ENCODE measurements at regions not wholly inside any gene's neighbourhood (a gene's known extent, or its start where the extent isn't known, plus 50 kb on each side); places are given as distances from the start of the nearest gene placed in this dataset.

- DNase-seq (ENCODE audit: extremely low read depth in 1 of 2, low read depth in 1 of 2): no peak
Measured at GRCh38 chr10:117669122-117669521, 126.6 kb downstream of the EMX2 start.

GRCh38 chr10:117670116-117670904 is 127.8 kb downstream of the EMX2 start:
- no peak for DNase-seq (ENCODE audit: extremely low read depth in 1 of 2, low read depth in 1 of 2)

DNA sequence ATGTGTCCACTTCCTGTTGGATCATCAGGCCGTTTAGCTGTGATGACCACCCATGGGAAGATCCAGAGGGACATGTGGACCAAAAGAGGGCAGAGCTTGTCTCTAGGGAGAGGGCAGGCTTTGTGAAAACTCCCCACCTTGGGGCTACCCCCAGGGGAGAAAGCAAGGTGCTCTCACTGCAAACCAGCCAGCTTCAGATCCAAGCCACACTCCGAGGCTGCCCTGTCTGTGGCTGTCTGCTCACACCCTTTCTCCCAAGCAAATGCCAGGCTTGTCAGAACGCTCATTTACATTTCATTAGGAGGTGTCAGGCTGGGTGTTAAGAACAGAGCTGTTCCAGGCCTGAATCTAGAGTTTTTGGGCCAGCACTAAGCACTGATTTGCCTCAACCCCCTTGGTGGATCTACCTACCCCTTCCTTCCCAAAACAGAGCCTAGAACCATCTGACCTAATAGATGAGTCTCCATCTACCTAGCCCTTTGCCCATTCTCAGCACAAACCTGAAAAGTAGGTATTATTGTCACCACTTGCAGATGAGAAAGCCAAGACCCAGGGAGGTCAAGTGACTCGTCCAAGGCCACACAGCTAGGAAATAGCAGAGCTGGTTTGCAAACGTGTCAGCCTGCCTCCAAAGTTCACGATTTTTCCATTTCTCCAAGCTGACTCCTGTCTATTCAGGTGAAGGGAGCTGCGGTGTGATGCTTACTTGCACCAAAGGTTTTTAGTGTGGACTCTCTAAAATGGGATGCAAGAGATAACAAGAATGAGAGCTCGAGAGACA is 130.9 kb downstream of the EMX2 start:
- no peak for DNase-seq (ENCODE audit: extremely low read depth in 1 of 2, low read depth in 1 of 2)

- no peak for DNase-seq (ENCODE audit: extremely low read depth in 1 of 2, low read depth in 1 of 2)
Measured at GRCh38 chr10:117674201-117674600, 131.7 kb downstream of the EMX2 start.

GRCh38 chr10:117674646-117675045 is 132.1 kb downstream of the EMX2 start:
- no peak for DNase-seq (ENCODE audit: extremely low read depth in 1 of 2, low read depth in 1 of 2)

DNA sequence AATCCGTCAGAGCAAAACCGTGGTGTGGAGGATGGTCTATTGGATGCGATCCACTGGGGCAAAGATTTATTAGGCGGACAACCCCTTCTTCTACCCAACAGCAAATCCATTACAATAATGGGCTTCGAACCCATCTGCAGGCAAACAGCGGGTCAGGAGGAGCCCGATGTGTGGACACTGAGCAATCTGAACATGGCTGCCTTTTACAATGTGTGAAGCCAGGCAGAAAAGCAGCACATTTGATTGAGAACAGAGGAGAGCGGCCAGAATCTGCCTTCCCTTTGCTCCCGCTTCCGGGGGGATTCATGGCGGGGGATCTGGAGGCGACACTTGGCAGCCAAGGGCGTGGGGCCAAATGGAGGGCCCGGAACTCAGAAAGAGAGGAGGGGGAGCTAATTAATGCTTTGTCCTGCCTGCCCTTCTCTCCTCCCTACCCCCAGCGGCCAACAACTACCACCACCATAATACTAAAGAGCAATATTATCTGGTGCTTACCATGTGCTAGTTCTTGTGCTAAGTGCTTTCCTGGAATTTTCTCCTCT is 133.0 kb downstream of the EMX2 start:
- no peak for DNase-seq (ENCODE audit: extremely low read depth in 1 of 2, low read depth in 1 of 2)

GRCh38 chr10:117677239-117677638 is 134.7 kb downstream of the EMX2 start:
- DNase-seq (ENCODE audit: extremely low read depth in 1 of 2, low read depth in 1 of 2): no peak

DNA sequence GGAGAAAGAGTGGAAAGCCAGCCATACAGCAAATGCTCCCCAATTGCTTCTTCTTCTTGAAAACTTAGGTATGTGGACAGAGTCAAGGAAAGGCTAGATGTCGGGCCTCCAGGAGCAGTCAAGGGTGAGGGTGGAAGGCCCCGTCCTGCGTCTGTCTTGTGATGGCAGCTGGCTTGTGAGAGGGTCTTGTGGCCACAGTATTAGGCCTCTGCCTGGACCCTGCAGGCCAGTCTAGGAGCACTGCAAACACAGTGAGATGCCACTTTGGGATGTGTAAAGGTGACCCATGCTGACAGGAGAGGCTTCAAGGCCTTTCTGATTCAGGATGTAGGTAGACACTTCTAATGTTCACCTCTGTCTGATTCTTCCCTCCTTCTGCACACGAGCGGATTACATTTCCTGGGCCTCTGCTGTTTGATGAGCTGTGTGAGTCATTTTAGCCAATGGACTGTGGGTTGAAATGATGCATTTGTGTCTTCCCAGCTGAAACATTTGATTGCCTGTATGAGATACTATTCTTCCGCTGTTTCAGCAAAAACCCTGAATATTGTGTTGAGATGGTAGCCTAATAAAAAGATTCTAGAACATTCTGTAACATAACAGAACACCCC is 135.4 kb downstream of the EMX2 start:
- no peak for DNase-seq (ENCODE audit: extremely low read depth in 1 of 2, low read depth in 1 of 2)

DNA sequence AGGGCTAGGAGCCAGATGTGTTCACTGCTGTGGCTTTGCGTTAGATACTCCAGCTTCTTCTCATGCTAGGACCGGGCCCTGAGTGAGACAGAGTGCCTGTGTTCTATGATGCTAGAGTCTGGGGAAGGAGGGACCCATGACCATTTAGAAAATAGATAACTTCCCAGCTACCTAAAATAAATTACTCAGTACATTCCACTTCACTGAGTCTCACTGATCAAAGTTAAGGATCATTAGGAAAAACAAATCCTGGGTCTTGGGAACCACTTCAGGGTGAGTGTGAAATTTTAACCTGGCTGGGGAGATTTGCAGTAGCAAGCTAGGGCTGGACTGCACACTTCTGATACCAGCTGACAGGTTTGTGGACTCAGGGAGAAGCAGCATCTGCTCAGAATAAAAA is 138.1 kb downstream of the EMX2 start:
- no peak for DNase-seq (ENCODE audit: extremely low read depth in 1 of 2, low read depth in 1 of 2)

GRCh38 chr10:117681104-117681503 is 138.6 kb downstream of the EMX2 start:
- no peak for DNase-seq (ENCODE audit: extremely low read depth in 1 of 2, low read depth in 1 of 2)

DNA sequence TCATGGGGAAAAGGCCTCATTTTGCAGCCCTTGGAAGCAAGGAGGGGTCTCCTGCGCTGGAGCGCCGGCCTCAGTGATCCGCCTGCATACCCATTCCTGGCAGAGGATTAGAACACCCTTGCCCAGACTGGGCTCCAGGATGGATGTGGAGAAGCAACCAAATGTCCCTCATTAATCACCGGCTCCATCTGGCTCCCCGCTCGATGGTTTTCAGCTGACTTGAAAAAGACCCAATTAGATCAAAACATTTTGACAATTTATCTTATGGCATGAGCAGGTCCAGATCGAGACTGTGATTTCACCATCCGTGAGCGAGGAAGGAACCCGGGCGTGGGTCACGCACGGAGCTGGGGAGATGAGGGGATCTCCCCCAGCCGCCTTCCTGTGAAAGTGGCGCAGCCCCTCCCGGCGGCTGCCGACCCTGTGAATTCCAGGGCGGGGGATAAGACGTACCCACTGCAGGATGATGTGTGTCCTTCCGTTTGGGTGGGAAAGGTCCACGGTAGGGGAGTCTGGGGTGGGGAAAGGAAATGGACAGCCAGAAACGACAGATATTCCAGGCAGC is 141.6 kb downstream of the EMX2 start:
- DNase-seq (ENCODE audit: extremely low read depth in 1 of 2, low read depth in 1 of 2): no peak

DNA sequence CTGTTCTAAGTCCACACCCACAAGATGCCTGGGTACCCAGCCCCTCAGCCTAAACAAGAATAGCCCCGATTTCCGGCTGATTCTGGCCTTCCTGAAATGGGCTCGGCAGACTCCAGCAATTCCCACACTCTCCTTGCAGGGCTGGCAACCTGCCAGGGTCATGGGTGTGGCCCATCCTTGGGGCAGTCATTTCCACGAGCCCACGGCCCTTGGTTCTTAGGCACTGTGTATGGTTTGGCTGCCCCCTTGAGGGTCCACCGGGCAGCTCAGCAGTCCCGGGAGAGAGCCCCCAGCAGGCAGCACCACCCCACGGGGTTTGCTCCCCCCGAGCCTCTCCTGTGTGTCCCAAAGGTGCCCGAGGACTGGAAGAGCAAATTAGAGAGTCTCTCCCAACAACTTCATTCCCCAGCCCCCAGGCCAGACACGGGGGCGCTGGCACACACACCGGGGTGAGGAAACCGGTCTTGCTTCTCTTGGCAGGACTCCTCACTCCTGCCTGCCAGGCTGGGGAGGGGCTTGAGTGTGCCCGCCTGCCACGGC is 142.2 kb downstream of the EMX2 start:
- DNase-seq (ENCODE audit: extremely low read depth in 1 of 2, low read depth in 1 of 2): no peak

DNA sequence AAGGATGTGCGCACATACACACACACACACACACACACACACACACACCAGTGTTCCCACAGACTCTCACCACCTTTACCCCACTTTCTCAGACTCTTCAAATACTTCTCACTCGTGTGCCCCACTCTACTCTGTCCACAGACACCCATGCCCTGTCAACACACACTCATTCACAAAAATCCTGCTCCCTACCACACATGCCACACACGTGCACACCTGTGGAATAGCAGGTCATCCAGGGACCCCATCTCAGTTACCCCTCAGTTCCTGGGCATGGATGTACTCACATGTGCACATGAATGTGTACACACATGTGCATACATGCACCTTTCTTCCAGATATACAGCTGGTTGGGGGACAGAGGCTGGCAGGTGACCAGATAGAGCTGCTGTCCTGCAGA is 142.9 kb downstream of the EMX2 start:
- DNase-seq (ENCODE audit: extremely low read depth in 1 of 2, low read depth in 1 of 2): no peak

GRCh38 chr10:117686606-117687005 is 144.1 kb downstream of the EMX2 start:
- DNase-seq (ENCODE audit: extremely low read depth in 1 of 2, low read depth in 1 of 2): no peak

DNA sequence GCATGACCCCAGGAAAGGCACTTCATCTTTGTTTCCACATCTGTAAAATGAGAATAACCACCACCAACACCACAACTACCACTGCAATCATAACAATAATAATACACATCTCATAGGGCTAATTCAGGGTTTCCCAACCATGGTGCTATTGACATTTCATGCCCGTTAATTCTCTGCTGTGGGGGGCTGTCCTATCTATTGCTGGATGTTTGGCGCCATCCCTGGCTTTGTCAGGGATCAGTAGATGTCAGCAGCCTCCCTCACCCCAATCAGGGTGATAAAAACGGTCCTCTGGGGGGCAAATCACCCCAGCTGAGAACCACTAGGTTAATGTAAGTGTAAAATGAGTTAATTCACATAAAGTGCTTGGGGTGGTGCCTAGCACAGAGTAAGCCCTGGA is 145.8 kb downstream of the EMX2 start:
- DNase-seq (ENCODE audit: extremely low read depth in 1 of 2, low read depth in 1 of 2): no peak

GRCh38 chr10:117689566-117689965 is 147.0 kb downstream of the EMX2 start:
- DNase-seq (ENCODE audit: extremely low read depth in 1 of 2, low read depth in 1 of 2): no peak

- no peak for DNase-seq (ENCODE audit: extremely low read depth in 1 of 2, low read depth in 1 of 2)
Measured at GRCh38 chr10:117690359-117690758, 147.8 kb downstream of the EMX2 start.

DNA sequence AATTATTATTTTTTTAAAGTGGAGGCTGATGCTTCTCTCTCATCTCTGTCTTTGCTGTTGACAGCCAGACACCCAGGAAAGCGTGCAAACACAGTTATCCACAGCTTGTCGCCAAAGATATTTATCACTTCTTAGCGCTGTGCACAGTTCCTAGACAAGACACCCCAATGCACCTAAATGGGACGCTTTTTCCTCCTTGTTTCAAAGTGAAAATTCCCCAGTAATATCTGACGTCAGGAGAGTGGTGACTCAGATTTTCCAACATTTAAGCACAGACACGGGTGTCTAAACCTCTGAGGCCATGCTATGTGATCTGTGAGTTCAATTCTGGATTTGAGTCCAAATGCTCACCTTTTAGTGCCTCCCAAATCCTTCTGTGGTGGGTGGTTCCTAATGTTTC is 151.6 kb downstream of the EMX2 start:
- DNase-seq (ENCODE audit: extremely low read depth in 1 of 2, low read depth in 1 of 2): no peak

GRCh38 chr10:117697402-117697801 is 154.9 kb downstream of the EMX2 start:
- no peak for DNase-seq (ENCODE audit: extremely low read depth in 1 of 2, low read depth in 1 of 2)

DNA sequence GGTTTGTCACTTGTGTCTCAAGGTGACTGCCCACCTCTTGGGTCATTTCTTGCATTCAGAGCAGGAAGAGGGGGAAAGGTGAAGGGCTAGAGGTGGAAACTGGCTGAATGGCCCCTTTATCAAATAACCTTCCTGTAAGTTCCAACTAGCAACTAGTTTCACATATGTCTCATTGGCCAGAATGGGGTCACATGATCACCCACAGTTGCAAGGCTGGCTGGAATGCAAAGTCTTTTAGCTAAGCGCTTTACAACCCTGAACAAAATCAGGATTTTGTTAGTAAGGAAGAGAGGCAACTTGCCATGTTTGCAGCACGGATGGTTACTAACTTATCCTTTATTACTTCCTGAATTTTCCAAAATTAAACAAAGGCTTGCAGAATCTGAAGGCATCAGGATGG is 156.3 kb downstream of the EMX2 start:
- DNase-seq (ENCODE audit: extremely low read depth in 1 of 2, low read depth in 1 of 2): no peak

DNA sequence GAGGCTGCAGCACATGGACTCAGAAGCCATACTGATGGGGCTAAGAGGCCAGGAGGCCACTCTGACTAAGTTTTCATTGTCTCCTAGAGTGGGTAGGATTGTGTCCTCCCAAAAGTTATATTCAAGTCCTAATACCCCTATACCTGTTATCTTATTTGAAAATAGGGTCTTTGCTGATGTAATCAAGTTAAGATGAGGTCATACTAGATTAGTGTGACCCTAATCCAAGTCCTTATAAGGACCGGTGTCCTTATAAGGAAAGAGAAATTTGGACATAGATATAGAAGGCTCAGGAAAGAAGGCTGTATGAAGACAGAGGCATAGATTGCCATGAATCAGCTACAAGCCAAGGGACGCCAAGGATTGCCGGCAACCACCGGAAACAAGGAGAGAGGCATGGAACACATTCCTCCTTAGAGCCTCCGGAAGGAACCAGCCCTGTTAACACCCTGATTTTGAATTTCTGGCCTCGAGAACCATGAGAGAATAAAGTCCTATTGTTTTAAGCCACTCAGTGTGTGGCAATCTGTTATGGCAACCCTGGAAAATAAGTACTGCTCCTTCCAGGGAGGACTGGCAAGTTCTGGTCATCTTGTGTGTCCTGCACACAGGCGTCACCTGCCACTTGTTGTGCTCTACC is 157.0 kb downstream of the EMX2 start:
- no peak for DNase-seq (ENCODE audit: extremely low read depth in 1 of 2, low read depth in 1 of 2)

Data from stimulated activated CD8-positive, alpha-beta memory T cell treated with anti-CD3 and anti-CD28 coated beads, Interleukin-7, amount 100 ng/mL, for 48 hours (primary cell).